ENCODE measurements at regions not wholly inside any gene's neighbourhood (a gene's known extent, or its start where the extent isn't known, plus 50 kb on each side); places are given as distances from the start of the nearest gene placed in this dataset.

- TF ChIP-seq TCF12 (IDR thresholded peaks at IDR 0.05; ENCODE audit: low read depth) (no peak), YY1 (IDR thresholded peaks at IDR 0.05; ENCODE audit: low read depth) (no peak)
Observed at GRCh38 chr9:13354733-13355132, 75.2 kb upstream of the MPDZ start.
